ENCODE measurements at regions not wholly inside any gene's neighbourhood (a gene's known extent, or its start where the extent isn't known, plus 50 kb on each side); places are given as distances from the start of the nearest gene placed in this dataset.

GRCh38 chr6:22062807-22063408 is 233.9 kb downstream of the PRL start:
- TF ChIP-seq CTCF (IDR thresholded peaks at IDR 0.05; ENCODE audit: low read depth, low read length, poor library complexity, severe bottlenecking) = no peak
- no peak for TF ChIP-seq EZH2phosphoT487 (IDR thresholded peaks at IDR 0.05; ENCODE audit: borderline replicate concordance, low read length)

Measured in DOHH2 (cell line).